SK-N-SH treated with all-trans-retinoic acid at 6 μM for 48 hours (cell line): ENCODE measurements at regions not wholly inside any gene's neighbourhood (a gene's known extent, or its start where the extent isn't known, plus 50 kb on each side); places are given as distances from the start of the nearest gene placed in this dataset.
"Not testable (repeated sequence)": the region's sequence is repeated elsewhere in the genome, so short reads cannot be mapped to it uniquely, and the experiment has no call there.

ENCODE experiments used
- ATAC-seq: fragments of 200-7000 bp; cut with Tn5 transposase; 3 replicates; pipeline ENCODE4 v1.9.1; 2020; ENCODE audit warnings: mild to moderate bottlenecking, moderate library complexity
- ARNTL ChIP-seq: fragments of 450-650 bp; formaldehyde crosslinking; IDR thresholded peaks from 2 replicates; pipeline ENCODE4 v1.5.0; 2020; ENCODE audit warnings: low read depth, mild to moderate bottlenecking, moderate library complexity, borderline replicate concordance
- BACH2 ChIP-seq: fragments of 250-450 bp; sonication (Bioruptor Pico); IDR thresholded peaks from 2 replicates; pipeline ENCODE4 v1.9.0; 2021; ENCODE audit warnings: mild to moderate bottlenecking, borderline replicate concordance
- CSDC2 ChIP-seq: fragments of 250-450 bp; sonication (Bioruptor Pico); IDR thresholded peaks from 2 replicates; pipeline ENCODE4 v1.5.0; 2020; ENCODE audit warnings: mild to moderate bottlenecking, moderate library complexity
- GLIS3 ChIP-seq: fragments of 250-450 bp; sonication (Bioruptor Pico); IDR thresholded peaks from 2 replicates; pipeline ENCODE4 v1.5.0; 2020; ENCODE audit warnings: mild to moderate bottlenecking, moderate library complexity
- ISL1 ChIP-seq: fragments of 250-450 bp; sonication (Bioruptor Pico); IDR thresholded peaks from 2 replicates; pipeline ENCODE4 v2.1.2; 2022; ENCODE audit warnings: mild to moderate bottlenecking, moderate library complexity
- OSR1 ChIP-seq: fragments of 250-450 bp; sonication (Bioruptor Pico); IDR thresholded peaks from 2 replicates; pipeline ENCODE4 v1.8.0; 2022; ENCODE audit warnings: moderate library complexity, mild to moderate bottlenecking, inconsistent platforms
- PPARA ChIP-seq: fragments of 250-450 bp; sonication (Bioruptor Pico); IDR thresholded peaks from 2 replicates; pipeline ENCODE4 v1.5.0; 2020; ENCODE audit warnings: mild to moderate bottlenecking, borderline replicate concordance
- RARB ChIP-seq: fragments of 250-450 bp; sonication (Bioruptor Pico); IDR thresholded peaks from 2 replicates; pipeline ENCODE4 v1.8.0; 2021; ENCODE audit warnings: mild to moderate bottlenecking, moderate library complexity
- SNAI2 ChIP-seq: fragments of 250-450 bp; sonication (Bioruptor Pico); IDR thresholded peaks from 2 replicates; pipeline ENCODE4 v1.5.0; 2020; ENCODE audit warnings: mild to moderate bottlenecking, moderate library complexity
- TCF4 ChIP-seq: fragments of 250-450 bp; sonication (Bioruptor Pico); IDR thresholded peaks from 2 replicates; pipeline ENCODE4 v1.8.0; 2021; ENCODE audit warnings: mild to moderate bottlenecking, moderate library complexity, borderline replicate concordance
- TOX ChIP-seq: fragments of 250-450 bp; sonication (Bioruptor Pico); IDR thresholded peaks from 2 replicates; pipeline ENCODE4 v1.8.0; 2021; ENCODE audit warnings: mild to moderate bottlenecking, moderate library complexity, borderline replicate concordance
- ZFP3 ChIP-seq: fragments of 250-450 bp; sonication (Bioruptor Pico); IDR thresholded peaks from 2 replicates; pipeline ENCODE4 v1.5.0; 2020; ENCODE audit warnings: mild to moderate bottlenecking, moderate library complexity
- ZFP30 ChIP-seq: fragments of 450-650 bp; formaldehyde crosslinking; IDR thresholded peaks from 2 replicates; pipeline ENCODE4 v1.5.0; 2022; ENCODE audit warnings: mild to moderate bottlenecking, moderate library complexity
- ZNF565 ChIP-seq: fragments of 450-650 bp; formaldehyde crosslinking; conservative IDR thresholded peaks from 2 replicates; pipeline ENCODE4 v1.5.0; 2020; ENCODE audit warnings: low read depth, mild to moderate bottlenecking, moderate library complexity
- ZNF70 ChIP-seq: fragments of 450-650 bp; formaldehyde crosslinking; IDR thresholded peaks from 2 replicates; pipeline ENCODE4 v1.5.0; 2020; ENCODE audit warnings: mild to moderate bottlenecking, moderate library complexity
- ZNF8 ChIP-seq: fragments of 450-650 bp; formaldehyde crosslinking; IDR thresholded peaks from 2 replicates; pipeline ENCODE4 v1.5.0; 2020; ENCODE audit warnings: mild to moderate bottlenecking, moderate library complexity
- TF ChIP-seq, protein P1 (sequence below): fragments of 250-450 bp; sonication (Bioruptor Pico); IDR thresholded peaks from 2 replicates; pipeline ENCODE4 v1.8.0; 2021; ENCODE audit warnings: low read depth, mild to moderate bottlenecking, moderate library complexity, borderline replicate concordance
- TF ChIP-seq, protein P2 (sequence below): fragments of 250-450 bp; sonication (Bioruptor Pico); IDR thresholded peaks from 2 replicates; pipeline ENCODE4 v1.8.0; 2020; ENCODE audit warnings: mild to moderate bottlenecking, moderate library complexity, borderline replicate concordance
- TF ChIP-seq, protein P3 (sequence below): fragments of 250-450 bp; sonication (Bioruptor Pico); IDR thresholded peaks from 2 replicates; pipeline ENCODE4 v1.5.1; 2021; ENCODE audit warnings: mild to moderate bottlenecking, moderate library complexity
- TF ChIP-seq, protein P4 (sequence below): fragments of 250-450 bp; sonication (Bioruptor Pico); IDR thresholded peaks from 2 replicates; pipeline ENCODE4 v1.5.1; 2020; ENCODE audit warnings: low read depth, mild to moderate bottlenecking, moderate library complexity

DNA sequence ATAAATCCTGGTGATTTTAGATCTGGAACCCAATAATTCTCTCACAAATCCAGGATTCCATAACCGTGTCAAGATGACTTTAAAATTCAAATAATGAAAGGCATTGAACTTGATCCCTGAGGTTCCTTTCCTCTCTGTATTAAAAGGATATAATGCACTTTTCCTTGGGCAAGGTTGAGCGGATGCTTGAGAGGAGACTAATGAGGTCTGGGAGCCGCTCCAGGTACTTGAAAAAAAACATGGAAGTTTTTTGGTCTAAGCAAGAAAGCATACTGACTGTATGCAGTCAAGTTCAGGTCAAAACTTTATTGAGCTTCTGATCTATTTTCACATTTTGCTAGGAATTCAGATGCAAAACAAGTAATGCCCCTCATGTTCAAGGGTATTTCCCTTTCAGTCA lies 318.5 kb downstream of the RAD51AP2 start (continued):
- TF ChIP-seq, protein P1, sequence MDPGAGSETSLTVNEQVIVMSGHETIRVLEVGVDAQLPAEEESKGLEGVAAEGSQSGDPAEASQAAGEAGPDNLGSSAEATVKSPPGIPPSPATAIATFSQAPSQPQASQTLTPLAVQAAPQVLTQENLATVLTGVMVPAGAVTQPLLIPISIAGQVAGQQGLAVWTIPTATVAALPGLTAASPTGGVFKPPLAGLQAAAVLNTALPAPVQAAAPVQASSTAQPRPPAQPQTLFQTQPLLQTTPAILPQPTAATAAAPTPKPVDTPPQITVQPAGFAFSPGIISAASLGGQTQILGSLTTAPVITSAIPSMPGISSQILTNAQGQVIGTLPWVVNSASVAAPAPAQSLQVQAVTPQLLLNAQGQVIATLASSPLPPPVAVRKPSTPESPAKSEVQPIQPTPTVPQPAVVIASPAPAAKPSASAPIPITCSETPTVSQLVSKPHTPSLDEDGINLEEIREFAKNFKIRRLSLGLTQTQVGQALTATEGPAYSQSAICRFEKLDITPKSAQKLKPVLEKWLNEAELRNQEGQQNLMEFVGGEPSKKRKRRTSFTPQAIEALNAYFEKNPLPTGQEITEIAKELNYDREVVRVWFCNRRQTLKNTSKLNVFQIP (CRISPR knock-in tag): no peak
- TF ChIP-seq, all 23 proteins: peak for 0

DNA sequence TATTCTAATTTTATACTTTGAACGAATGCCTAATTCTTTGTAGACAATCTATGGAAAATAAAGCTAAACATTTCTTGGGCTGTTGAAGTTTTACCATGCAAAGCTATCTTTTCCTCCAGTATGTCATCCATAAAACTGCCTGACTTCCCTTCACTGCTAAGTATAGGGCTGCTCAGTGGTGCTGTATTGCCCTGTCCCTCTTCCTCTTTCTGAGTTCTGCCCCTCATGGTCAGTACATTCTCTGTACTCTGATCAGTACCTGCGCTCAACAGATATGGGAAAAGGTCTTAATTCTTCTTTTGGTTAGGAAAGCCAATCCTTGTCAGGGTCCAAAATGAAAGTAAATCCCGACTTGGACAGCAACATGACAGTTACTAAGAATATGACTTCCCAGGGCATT lies 321.9 kb downstream of the RAD51AP2 start:
- TF ChIP-seq ARNTL: no peak
- no peak for TF ChIP-seq CSDC2 (CRISPR knock-in tag)
- TF ChIP-seq RARB (CRISPR knock-in tag): no peak
- no peak for TF ChIP-seq ZFP3 (CRISPR knock-in tag)
- TF ChIP-seq ZNF70 (CRISPR knock-in tag): no peak
- TF ChIP-seq ZNF8 (CRISPR knock-in tag): no peak
- TF ChIP-seq PPARA (CRISPR knock-in tag): no peak
- TF ChIP-seq, protein P2, sequence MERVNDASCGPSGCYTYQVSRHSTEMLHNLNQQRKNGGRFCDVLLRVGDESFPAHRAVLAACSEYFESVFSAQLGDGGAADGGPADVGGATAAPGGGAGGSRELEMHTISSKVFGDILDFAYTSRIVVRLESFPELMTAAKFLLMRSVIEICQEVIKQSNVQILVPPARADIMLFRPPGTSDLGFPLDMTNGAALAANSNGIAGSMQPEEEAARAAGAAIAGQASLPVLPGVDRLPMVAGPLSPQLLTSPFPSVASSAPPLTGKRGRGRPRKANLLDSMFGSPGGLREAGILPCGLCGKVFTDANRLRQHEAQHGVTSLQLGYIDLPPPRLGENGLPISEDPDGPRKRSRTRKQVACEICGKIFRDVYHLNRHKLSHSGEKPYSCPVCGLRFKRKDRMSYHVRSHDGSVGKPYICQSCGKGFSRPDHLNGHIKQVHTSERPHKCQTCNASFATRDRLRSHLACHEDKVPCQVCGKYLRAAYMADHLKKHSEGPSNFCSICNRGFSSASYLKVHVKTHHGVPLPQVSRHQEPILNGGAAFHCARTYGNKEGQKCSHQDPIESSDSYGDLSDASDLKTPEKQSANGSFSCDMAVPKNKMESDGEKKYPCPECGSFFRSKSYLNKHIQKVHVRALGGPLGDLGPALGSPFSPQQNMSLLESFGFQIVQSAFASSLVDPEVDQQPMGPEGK (CRISPR knock-in tag): no peak
- TF ChIP-seq ZFP30 (CRISPR knock-in tag): no peak
- TF ChIP-seq TCF4 (CRISPR knock-in tag): no peak
- TF ChIP-seq ISL1 (CRISPR knock-in tag): no peak
- TF ChIP-seq, protein P3, sequence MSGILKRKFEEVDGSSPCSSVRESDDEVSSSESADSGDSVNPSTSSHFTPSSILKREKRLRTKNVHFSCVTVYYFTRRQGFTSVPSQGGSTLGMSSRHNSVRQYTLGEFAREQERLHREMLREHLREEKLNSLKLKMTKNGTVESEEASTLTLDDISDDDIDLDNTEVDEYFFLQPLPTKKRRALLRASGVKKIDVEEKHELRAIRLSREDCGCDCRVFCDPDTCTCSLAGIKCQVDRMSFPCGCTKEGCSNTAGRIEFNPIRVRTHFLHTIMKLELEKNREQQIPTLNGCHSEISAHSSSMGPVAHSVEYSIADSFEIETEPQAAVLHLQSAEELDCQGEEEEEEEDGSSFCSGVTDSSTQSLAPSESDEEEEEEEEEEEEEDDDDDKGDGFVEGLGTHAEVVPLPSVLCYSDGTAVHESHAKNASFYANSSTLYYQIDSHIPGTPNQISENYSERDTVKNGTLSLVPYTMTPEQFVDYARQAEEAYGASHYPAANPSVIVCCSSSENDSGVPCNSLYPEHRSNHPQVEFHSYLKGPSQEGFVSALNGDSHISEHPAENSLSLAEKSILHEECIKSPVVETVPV (CRISPR knock-in tag): no peak
- ATAC-seq: no peak

DNA sequence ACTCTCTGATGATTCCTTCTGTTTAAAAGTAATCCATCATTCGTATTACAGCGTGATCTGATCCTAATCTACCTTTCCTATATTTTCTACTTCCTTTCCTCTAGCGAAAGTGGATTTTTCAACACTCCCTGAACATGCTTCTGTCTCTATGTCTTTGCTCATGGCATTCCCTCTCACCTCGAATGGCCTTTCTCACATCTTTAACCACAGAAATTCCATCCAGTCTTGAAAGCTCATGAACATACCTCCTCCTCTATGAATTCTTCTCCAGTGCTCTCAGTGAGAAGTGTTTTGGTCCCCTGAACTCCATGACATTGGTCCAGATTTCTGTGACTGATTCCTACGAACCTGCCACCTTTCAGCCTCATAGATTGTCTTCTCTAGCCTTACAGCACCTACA lies 323.2 kb downstream of the RAD51AP2 start:
- no peak for ATAC-seq
- TF ChIP-seq, protein P4, sequence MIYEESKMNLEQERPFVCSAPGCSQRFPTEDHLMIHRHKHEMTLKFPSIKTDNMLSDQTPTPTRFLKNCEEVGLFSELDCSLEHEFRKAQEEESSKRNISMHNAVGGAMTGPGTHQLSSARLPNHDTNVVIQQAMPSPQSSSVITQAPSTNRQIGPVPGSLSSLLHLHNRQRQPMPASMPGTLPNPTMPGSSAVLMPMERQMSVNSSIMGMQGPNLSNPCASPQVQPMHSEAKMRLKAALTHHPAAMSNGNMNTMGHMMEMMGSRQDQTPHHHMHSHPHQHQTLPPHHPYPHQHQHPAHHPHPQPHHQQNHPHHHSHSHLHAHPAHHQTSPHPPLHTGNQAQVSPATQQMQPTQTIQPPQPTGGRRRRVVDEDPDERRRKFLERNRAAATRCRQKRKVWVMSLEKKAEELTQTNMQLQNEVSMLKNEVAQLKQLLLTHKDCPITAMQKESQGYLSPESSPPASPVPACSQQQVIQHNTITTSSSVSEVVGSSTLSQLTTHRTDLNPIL: no peak
- TF ChIP-seq RARB (CRISPR knock-in tag) (no peak), ZNF565 (CRISPR knock-in tag) (no peak), SNAI2 (CRISPR knock-in tag) (no peak), PPARA (CRISPR knock-in tag) (no peak), GLIS3 (CRISPR knock-in tag) (no peak)
- TF ChIP-seq, protein P2 (CRISPR knock-in tag): no peak

DNA sequence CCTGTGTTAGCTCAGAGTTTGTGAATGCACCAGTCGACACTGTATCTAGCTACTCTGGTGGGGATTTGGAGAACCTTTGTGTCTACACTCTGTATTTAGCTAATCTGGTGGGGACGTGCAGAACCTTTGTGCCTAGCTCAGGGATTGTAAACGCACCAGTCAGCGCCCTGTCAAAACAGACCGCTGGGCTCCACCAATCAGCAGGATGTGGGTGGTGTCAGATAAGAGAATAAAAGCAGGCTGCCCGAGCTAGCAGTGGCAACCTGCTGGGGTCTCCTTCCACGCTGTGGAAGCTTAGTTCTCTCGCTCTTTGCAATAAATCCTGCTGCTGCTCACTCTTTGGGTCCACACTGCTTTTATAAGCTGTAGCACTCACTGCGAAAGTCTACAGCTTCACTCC lies 324.2 kb downstream of the RAD51AP2 start:
- TF ChIP-seq, protein P2 (CRISPR knock-in tag): no peak
- no peak for TF ChIP-seq ZFP30 (CRISPR knock-in tag)
- no peak for TF ChIP-seq CSDC2 (CRISPR knock-in tag)
- no peak for TF ChIP-seq BACH2 (CRISPR knock-in tag)
- TF ChIP-seq OSR1 (CRISPR knock-in tag): no peak
- TF ChIP-seq, protein P4: no peak
- no peak for TF ChIP-seq ZFP3 (CRISPR knock-in tag)
- no peak for TF ChIP-seq ARNTL
- TF ChIP-seq ZNF565 (CRISPR knock-in tag): no peak
- TF ChIP-seq ZNF8 (CRISPR knock-in tag): no peak
- no peak for TF ChIP-seq TOX (CRISPR knock-in tag)
- no peak for ATAC-seq

DNA sequence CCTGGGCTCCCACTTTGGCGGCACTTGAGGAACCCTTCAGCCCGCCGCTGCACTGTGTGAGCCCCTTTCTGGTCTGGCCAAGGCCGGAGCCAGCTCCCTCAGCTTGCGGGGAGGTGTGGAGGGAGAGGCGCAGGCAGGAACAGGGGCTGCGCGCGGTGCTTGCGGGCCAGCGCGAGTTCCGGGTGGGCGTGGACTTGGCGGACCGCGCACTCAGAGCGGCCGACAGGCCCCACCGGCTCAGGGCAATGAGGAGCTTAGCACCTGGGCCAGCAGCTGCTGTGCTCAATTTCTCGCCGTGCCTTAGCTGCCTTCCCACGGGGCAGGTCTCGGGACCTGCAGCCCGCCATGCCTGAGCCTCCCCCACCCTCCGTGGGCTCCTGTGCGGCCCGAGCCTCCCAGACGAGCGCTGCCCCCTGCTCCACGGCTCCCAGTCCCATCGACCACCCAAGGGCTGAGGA lies 324.8 kb downstream of the RAD51AP2 start:
- not testable (repeated sequence) for ATAC-seq
